A549 (cell line): ENCODE measurements at regions not wholly inside any gene's neighbourhood (a gene's known extent, or its start where the extent isn't known, plus 50 kb on each side); places are given as distances from the start of the nearest gene placed in this dataset.
"Not testable (repeated sequence)": the region's sequence is repeated elsewhere in the genome, so short reads cannot be mapped to it uniquely, and the experiment has no call there.

Experiments used
- ATAC-seq, 2 experiments: fragments of 200-7000 bp in 1 of 2; fragments of >200 bp in 1 of 2; cut with Nextera tagmentation in 1 of 2; cut with Tn5 transposase in 1 of 2; 3 replicates each; pipeline versions ENCODE4 v1.8.0 to v1.9.1; 2018 to 2020; ENCODE audit warnings: mild to moderate bottlenecking in 1 of 2, moderate library complexity in 1 of 2
- CTCF ChIA-PET: fragments of 300-600 bp; sonication (Branson Sonifier 250); formaldehyde crosslinking; extraction: SDS; loops from one replicate; lab custom pipeline; 2021; ENCODE audit warnings: antibody characterized with exemption, inconsistent platforms; lab: Yijun Ruan, JAX
- POLR2A ChIA-PET: fragments of 350-600 bp; formaldehyde crosslinking; extraction: SDS; loops from one replicate; lab custom pipeline; 2021; ENCODE audit warnings: antibody characterized with exemption, inconsistent platforms; lab: Yijun Ruan, JAX
- DNase-seq, 2 experiments: peaks; one replicate each; pipeline versions ENCODE4 v3.0.0 to v3.0.0-alpha.2; 2011 to 2016; ENCODE audit warnings: low read depth in 1 of 2, low spot score in 1 of 2
- FAIRE-seq: peaks from 2 replicates; lab custom pipeline; 2011; peaks lifted over from hg19 to GRCh38; lab: Jason Lieb, UNC
- H3K27ac ChIP-seq, 2 experiments: fragments of >200 bp; sonication (Bioruptor Twin); formaldehyde crosslinking; 3 replicates each; pipeline ENCODE4 v1.5.1; 2016 to 2017
- H3K4me1 ChIP-seq: fragments of >200 bp; sonication (Bioruptor Twin); formaldehyde crosslinking; 3 replicates; pipeline ENCODE4 v1.6.1; 2016
- H3K4me2 ChIP-seq: fragments of >200 bp; sonication (Bioruptor Twin); formaldehyde crosslinking; 3 replicates; pipeline ENCODE4 v1.6.1; 2016
- H3K4me3 ChIP-seq: fragments of >200 bp; sonication (Bioruptor Twin); formaldehyde crosslinking; 3 replicates; pipeline ENCODE4 v1.5.1; 2016
- H3K9me3 ChIP-seq: fragments of >200 bp; sonication (Bioruptor Twin); formaldehyde crosslinking; 3 replicates; pipeline ENCODE4 v1.6.1; 2016
- BHLHE40 ChIP-seq: IDR thresholded peaks from 2 replicates; pipeline ENCODE4 v1.6.1; 2012; ENCODE audit warnings: low read depth, low read length, inconsistent platforms
- CHD2 ChIP-seq: fragments of 150-350 bp; IDR thresholded peaks from 2 replicates; pipeline ENCODE4 v1.6.1; 2014; ENCODE audit warnings: low read length; ENCODE audit not compliant: partially characterized antibody
- CHD4 ChIP-seq: fragments of 200-600 bp; sonication (generic); IDR thresholded peaks from 2 replicates; pipeline ENCODE4 v1.6.1; 2016; ENCODE audit warnings: antibody characterized with exemption, mild to moderate bottlenecking, borderline replicate concordance
- EP300 ChIP-seq, 2 experiments: fragments of >200 bp; sonication (Bioruptor Twin); formaldehyde crosslinking; IDR thresholded peaks; 2 replicates in 1 of 2; 3 replicates in 1 of 2; pipeline ENCODE4 v1.6.1; 2016 to 2017
- ESRRA ChIP-seq: fragments of 150-350 bp; IDR thresholded peaks from 2 replicates; pipeline ENCODE4 v1.6.1; 2014; ENCODE audit warnings: mild to moderate bottlenecking, low read length, borderline replicate concordance
- FOSL2 ChIP-seq, 2 experiments: fragments of 450-650 bp in 1 of 2; fragments of >200 bp in 1 of 2; sonication (Bioruptor Twin) in 1 of 2; formaldehyde crosslinking; IDR thresholded peaks; 2 replicates each; pipeline versions ENCODE4 v1.5.0 to v1.6.1; 2016 to 2020; ENCODE audit warnings: mild to moderate bottlenecking in 1 of 2, moderate library complexity in 1 of 2
- GATA3 ChIP-seq: IDR thresholded peaks from 2 replicates; pipeline ENCODE4 v1.6.1; 2012; ENCODE audit warnings: borderline replicate concordance
- HDAC2 ChIP-seq: fragments of 200-600 bp; sonication (generic); IDR thresholded peaks from 2 replicates; pipeline ENCODE4 v1.6.1; 2016
- HOXA7 ChIP-seq: fragments of 250-450 bp; sonication (Bioruptor Pico); IDR thresholded peaks from 2 replicates; pipeline ENCODE4 v1.5.0; 2020; ENCODE audit warnings: mild to moderate bottlenecking, moderate library complexity
- JUNB ChIP-seq: fragments of >200 bp; sonication (Bioruptor Twin); formaldehyde crosslinking; IDR thresholded peaks from 2 replicates; pipeline ENCODE4 v1.6.1; 2016
- KDM1A ChIP-seq: fragments of 200-600 bp; sonication (generic); IDR thresholded peaks from 2 replicates; pipeline ENCODE4 v1.6.1; 2016; ENCODE audit warnings: low read depth, mild to moderate bottlenecking
- MAX ChIP-seq: IDR thresholded peaks from 2 replicates; pipeline ENCODE4 v1.6.1; 2012
- MAZ ChIP-seq: fragments of 150-350 bp; IDR thresholded peaks from 2 replicates; pipeline ENCODE4 v1.6.1; 2014; ENCODE audit warnings: antibody characterized with exemption, low read depth, low read length, borderline replicate concordance
- MYC ChIP-seq: IDR thresholded peaks from 2 replicates; pipeline ENCODE4 v1.6.1; 2012; ENCODE audit warnings: mild to moderate bottlenecking, inconsistent platforms, low read length, improper control_type of control experiment, borderline replicate concordance
- NFE2L2 ChIP-seq: fragments of 150-350 bp; conservative IDR thresholded peaks from 2 replicates; pipeline ENCODE4 v1.6.1; 2014; ENCODE audit warnings: low read length
- NR3C1 ChIP-seq: fragments of >200 bp; sonication (Bioruptor Twin); formaldehyde crosslinking; IDR thresholded peaks from 3 replicates; pipeline ENCODE4 v1.6.1; 2017
- PHF8 ChIP-seq: fragments of 200-600 bp; sonication (generic); IDR thresholded peaks from 2 replicates; pipeline ENCODE4 v1.6.1; 2016; ENCODE audit warnings: low read depth, mild to moderate bottlenecking, antibody characterized with exemption, moderate library complexity, borderline replicate concordance
- POLR2A ChIP-seq: IDR thresholded peaks from 2 replicates; pipeline ENCODE4 v1.6.1; 2012; ENCODE audit warnings: mild to moderate bottlenecking, low read length
- RFX5 ChIP-seq: fragments of 450-650 bp; IDR thresholded peaks from 2 replicates; pipeline ENCODE4 v1.7.1; 2014; ENCODE audit warnings: antibody characterized with exemption, mild to moderate bottlenecking, moderate library complexity
- TFCP2L1 ChIP-seq: fragments of 250-450 bp; sonication (Bioruptor Pico); IDR thresholded peaks from 2 replicates; pipeline ENCODE4 v1.5.0; 2021; ENCODE audit warnings: mild to moderate bottlenecking
- TP53 ChIP-seq: fragments of 250-450 bp; sonication (Bioruptor Pico); IDR thresholded peaks from 2 replicates; pipeline ENCODE4 v1.5.0; 2021; ENCODE audit warnings: mild to moderate bottlenecking, moderate library complexity
- USF2 ChIP-seq: fragments of 450-650 bp; IDR thresholded peaks from 2 replicates; pipeline ENCODE4 v1.6.1; 2014; ENCODE audit warnings: antibody characterized with exemption
- WGBS: methylation state at CpG from one replicate; pipeline ENCODE4 v1.1.6; 2017; ENCODE audit errors: missing lambda C conversion rate; 5-methylcytosine and 5-hydroxymethylcytosine counted together
- TF ChIP-seq, protein P1 (sequence below): fragments of >200 bp; sonication (Bioruptor Twin); formaldehyde crosslinking; IDR thresholded peaks from 3 replicates; pipeline ENCODE4 v1.6.1; 2016
- TF ChIP-seq, protein P2 (sequence below): fragments of 150-350 bp; IDR thresholded peaks from 2 replicates; pipeline ENCODE4 v1.6.1; 2014; ENCODE audit warnings: low read depth, mild to moderate bottlenecking, low read length
- TF ChIP-seq, protein P3 (sequence below): fragments of >200 bp; sonication (Bioruptor Twin); formaldehyde crosslinking; IDR thresholded peaks from 2 replicates; pipeline ENCODE4 v1.6.1; 2016
- TF ChIP-seq, protein P4 (sequence below): fragments of >200 bp; sonication (Bioruptor Twin); formaldehyde crosslinking; IDR thresholded peaks from 3 replicates; pipeline ENCODE4 v1.5.1; 2016

DNA sequence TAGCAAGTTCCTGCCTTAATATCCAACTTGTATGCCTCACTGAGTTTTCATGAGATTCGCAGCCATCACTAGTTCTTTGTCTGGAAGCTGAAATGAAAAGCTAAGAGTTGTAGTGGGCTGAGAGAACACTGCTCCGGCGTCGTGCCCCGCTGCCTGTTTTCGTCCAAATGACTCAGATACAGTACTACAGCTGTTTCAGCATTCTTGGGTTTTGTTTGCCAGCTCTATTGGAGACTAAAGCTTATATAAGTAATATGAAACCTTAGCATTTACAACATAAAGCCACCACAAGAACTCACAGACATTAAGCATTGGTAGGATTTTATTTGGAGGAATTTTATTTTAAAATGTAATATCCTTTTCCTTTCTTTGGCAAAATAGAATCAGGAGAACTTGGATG is 299.7 kb downstream of the DLEU7 start:
- TF ChIP-seq MYC, result no peak
- WGBS, result 75% methylated on average over 6 of the region's 6 CpGs
- H3K4me3 ChIP-seq, result no peak overlapping the region
- no peaks in the 10 kb centered on the region for H3K4me1 ChIP-seq
- FAIRE-seq, result no peak
- POLR2A ChIA-PET, result no interaction called here
- H3K4me2 ChIP-seq, result no peak overlapping the region
- H3K9me3 ChIP-seq, result no peaks in the 10 kb centered on the region
- ATAC-seq, result no peak
- no peak overlapping the region for H3K27ac ChIP-seq
- no peak for DNase-seq
- CTCF ChIA-PET, result no interaction called here

- Histone ChIP-seq H3K4me2 (no peak overlapping the region), H3K4me1 (no peaks in the 10 kb centered on the region), H3K4me3 (no peak overlapping the region), H3K27ac (no peak overlapping the region), H3K9me3 (no peaks in the 10 kb centered on the region)
- FAIRE-seq, result no peak
- no peak for DNase-seq
- POLR2A ChIA-PET, result no interaction called here
- ATAC-seq, result no peak
- CTCF ChIA-PET, result no interaction called here
- no peak for TF ChIP-seq NR3C1
- TF ChIP-seq TFCP2L1 (CRISPR knock-in tag), result no peak
- TF ChIP-seq, protein P1, sequence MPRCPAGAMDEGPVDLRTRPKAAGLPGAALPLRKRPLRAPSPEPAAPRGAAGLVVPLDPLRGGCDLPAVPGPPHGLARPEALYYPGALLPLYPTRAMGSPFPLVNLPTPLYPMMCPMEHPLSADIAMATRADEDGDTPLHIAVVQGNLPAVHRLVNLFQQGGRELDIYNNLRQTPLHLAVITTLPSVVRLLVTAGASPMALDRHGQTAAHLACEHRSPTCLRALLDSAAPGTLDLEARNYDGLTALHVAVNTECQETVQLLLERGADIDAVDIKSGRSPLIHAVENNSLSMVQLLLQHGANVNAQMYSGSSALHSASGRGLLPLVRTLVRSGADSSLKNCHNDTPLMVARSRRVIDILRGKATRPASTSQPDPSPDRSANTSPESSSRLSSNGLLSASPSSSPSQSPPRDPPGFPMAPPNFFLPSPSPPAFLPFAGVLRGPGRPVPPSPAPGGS, result no peak
- TF ChIP-seq, protein P2, sequence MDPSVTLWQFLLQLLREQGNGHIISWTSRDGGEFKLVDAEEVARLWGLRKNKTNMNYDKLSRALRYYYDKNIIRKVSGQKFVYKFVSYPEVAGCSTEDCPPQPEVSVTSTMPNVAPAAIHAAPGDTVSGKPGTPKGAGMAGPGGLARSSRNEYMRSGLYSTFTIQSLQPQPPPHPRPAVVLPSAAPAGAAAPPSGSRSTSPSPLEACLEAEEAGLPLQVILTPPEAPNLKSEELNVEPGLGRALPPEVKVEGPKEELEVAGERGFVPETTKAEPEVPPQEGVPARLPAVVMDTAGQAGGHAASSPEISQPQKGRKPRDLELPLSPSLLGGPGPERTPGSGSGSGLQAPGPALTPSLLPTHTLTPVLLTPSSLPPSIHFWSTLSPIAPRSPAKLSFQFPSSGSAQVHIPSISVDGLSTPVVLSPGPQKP, result no peak
- TF ChIP-seq USF2, result no peak
- TF ChIP-seq, protein P3, sequence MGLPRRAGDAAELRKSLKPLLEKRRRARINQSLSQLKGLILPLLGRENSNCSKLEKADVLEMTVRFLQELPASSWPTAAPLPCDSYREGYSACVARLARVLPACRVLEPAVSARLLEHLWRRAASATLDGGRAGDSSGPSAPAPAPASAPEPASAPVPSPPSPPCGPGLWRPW, result no peak
- no peak for TF ChIP-seq POLR2A
- TF ChIP-seq HDAC2, result no peak
- TF ChIP-seq, protein P4, sequence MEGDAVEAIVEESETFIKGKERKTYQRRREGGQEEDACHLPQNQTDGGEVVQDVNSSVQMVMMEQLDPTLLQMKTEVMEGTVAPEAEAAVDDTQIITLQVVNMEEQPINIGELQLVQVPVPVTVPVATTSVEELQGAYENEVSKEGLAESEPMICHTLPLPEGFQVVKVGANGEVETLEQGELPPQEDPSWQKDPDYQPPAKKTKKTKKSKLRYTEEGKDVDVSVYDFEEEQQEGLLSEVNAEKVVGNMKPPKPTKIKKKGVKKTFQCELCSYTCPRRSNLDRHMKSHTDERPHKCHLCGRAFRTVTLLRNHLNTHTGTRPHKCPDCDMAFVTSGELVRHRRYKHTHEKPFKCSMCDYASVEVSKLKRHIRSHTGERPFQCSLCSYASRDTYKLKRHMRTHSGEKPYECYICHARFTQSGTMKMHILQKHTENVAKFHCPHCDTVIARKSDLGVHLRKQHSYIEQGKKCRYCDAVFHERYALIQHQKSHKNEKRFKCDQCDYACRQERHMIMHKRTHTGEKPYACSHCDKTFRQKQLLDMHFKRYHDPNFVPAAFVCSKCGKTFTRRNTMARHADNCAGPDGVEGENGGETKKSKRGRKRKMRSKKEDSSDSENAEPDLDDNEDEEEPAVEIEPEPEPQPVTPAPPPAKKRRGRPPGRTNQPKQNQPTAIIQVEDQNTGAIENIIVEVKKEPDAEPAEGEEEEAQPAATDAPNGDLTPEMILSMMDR, result no peak
- no peak for TF ChIP-seq JUNB
- no peak for TF ChIP-seq MAX
- no peak for TF ChIP-seq TP53
- no peak for TF ChIP-seq FOSL2 (IDR thresholded peaks at IDR 0.05)
- no peak for TF ChIP-seq FOSL2 (CRISPR knock-in tag; IDR thresholded peaks at IDR 0.05)
- 45% methylated on average over 3 of the region's 3 CpGs for whole genome bisulfite sequencing
Observed at GRCh38 chr13:50544211-50544610, 299.3 kb downstream of the DLEU7 start.

DNA sequence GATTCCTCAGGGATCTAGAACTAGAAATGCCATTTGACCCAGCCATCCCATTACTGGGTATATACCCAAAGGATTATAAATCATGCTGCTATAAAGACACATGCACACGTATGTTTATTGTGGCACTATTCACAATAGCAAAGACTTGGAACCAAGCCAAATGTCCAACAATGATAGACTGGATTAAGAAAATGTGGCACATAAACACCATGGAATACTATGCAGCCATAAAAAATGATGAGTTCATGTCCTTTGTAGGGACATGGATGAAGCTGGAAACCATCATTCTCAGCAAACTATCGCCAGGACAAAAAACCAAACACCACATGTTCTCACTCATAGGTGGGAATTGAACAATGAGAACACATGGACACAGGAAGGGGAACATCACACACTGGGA is 296.3 kb downstream of the DLEU7 start:
- H3K4me2 ChIP-seq, H3K4me1 ChIP-seq, DNase-seq, FAIRE-seq, CTCF ChIA-PET, H3K27ac ChIP-seq, H3K4me3 ChIP-seq, POLR2A ChIA-PET, H3K9me3 ChIP-seq, ATAC-seq: not testable (repeated sequence)
- WGBS, result 0% methylated on average over 1 of the region's 2 CpGs

DNA sequence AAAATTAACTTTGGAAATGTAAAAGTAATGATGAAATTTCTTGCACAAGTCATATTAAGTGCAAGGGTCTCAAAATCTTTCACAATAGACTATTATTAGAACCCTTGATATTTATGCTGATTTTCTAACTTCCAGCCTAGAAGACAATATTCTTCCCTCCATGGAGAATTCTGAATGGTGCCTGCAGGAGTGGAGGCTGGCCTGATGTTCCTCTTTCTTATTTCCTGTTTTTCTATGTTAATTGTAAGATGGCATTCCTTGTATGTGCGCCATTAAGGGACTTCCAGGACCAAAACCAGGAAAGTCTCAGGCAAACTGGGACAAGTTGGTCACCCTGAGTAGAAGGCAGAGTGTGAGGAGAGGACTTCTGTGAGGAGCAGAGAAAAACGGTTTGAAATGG is 294.9 kb downstream of the DLEU7 start:
- 71% methylated on average over 2 of the region's 2 CpGs for WGBS
- no peak for DNase-seq
- Histone ChIP-seq H3K9me3 (no peaks in the 10 kb centered on the region), H3K4me2 (no peak overlapping the region), H3K4me1 (no peaks in the 10 kb centered on the region), H3K4me3 (no peak overlapping the region), H3K27ac (no peak overlapping the region)
- ATAC-seq, result no peak
- ChIA-PET POLR2A (no interaction called here), CTCF (no interaction called here)
- FAIRE-seq, result no peak
- TF ChIP-seq CHD2, result no peak
- TF ChIP-seq PHF8, result no peak
- TF ChIP-seq GATA3, result no peak
- no peak for TF ChIP-seq KDM1A
- no peak for TF ChIP-seq HOXA7
- no peak for TF ChIP-seq ESRRA
- no peak for TF ChIP-seq BHLHE40
- no peak for TF ChIP-seq NFE2L2
- no peak for TF ChIP-seq EP300 (IDR thresholded peaks at IDR 0.05)
- no peak for TF ChIP-seq MAZ
- no peak for TF ChIP-seq RFX5
- TF ChIP-seq CHD4, result no peak
